GM18519 (cell line): ENCODE measurements at regions not wholly inside any gene's neighbourhood (a gene's known extent, or its start where the extent isn't known, plus 50 kb on each side); places are given as distances from the start of the nearest gene placed in this dataset.
A peak's percentile ranks its signal among the peaks of the same experiment; 100 is the strongest.
"Not testable (repeated sequence)": the region's sequence is repeated elsewhere in the genome, so short reads cannot be mapped to it uniquely, and the experiment has no call there.

Experiments used
- ATAC-seq: cut with Tn5 transposase; IDR thresholded peaks from one replicate; pipeline ENCODE4 v1.9.1; 2021; ENCODE audit warnings: mild to moderate bottlenecking, moderate library complexity; ENCODE audit not compliant: unreplicated experiment, low FRiP score

DNA sequence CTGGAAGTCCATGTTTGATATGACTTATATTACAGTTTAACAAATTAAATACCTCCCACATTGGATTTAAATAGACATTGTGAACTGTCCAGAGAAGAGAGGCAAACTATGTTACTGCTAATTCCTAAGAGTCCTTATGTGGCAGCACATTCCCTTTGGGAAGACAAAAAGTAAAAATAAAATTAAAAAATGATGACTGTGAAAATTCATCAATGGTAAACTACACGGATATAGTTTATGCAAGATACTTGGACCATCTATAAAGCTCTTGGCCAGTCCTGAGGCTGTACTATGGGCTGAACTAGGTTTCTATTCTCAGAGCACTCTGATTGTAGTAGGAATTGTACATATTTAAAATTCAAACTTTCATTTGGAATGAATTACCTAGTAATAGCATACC is 206.4 kb downstream of the LRRK2 start:
- no peak for ATAC-seq

DNA sequence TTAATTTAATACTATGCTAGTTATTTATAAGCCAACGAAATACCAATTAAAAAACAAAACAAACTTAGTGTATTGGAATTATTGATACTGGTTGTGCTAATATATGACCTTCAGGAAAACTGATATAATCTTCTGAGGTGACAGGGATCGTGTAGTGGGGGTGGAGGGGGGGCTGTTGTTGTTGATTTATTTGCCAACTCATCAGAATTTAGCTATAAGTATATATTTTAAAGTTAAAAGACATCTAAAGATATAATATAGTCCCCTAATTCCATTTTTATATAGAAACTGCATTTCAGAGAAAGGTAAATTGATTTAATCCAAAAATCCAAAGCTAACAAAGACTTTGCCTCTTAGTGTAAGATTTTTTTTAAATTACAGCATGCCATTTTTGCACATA is 210.5 kb downstream of the LRRK2 start:
- no peak for ATAC-seq

DNA sequence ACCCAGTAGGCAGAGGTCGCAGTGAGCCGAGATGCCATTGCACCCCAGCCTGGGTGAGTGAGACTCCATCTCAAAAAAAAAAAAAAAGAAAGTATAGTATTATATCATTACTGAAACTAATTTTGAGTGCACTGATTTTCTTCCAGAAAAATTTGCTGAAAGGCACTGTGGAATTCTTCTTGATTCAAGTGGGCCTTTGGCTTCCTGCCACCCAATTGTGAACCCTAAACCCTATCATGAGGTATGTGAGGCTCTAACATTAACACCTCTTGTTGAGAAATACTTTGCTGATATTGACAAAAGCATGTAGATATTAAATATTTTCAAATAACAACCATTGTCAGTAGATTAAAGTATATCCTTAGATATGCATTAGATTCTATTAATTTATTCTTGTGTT is 211.2 kb downstream of the LRRK2 start:
- ATAC-seq, result no peak

DNA sequence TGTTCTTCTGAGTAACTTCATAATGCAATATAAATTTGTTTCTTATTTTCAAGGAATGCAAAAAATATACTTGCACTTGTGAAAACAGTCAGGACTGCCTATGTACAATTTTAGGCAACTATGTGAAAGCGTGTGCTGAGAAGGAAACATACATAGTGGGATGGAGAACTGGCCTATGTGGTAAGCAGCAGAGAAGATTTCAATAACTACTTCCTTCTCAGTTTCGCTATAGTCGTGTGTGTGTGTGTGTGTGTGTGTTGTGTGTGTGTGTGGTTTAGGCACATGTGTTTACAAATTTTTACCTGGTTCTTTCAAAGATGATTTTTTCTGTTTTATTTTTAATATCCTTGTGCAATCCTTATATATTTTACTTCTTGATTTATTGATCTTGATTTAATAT is 211.8 kb downstream of the LRRK2 start:
- ATAC-seq, result no peak

DNA sequence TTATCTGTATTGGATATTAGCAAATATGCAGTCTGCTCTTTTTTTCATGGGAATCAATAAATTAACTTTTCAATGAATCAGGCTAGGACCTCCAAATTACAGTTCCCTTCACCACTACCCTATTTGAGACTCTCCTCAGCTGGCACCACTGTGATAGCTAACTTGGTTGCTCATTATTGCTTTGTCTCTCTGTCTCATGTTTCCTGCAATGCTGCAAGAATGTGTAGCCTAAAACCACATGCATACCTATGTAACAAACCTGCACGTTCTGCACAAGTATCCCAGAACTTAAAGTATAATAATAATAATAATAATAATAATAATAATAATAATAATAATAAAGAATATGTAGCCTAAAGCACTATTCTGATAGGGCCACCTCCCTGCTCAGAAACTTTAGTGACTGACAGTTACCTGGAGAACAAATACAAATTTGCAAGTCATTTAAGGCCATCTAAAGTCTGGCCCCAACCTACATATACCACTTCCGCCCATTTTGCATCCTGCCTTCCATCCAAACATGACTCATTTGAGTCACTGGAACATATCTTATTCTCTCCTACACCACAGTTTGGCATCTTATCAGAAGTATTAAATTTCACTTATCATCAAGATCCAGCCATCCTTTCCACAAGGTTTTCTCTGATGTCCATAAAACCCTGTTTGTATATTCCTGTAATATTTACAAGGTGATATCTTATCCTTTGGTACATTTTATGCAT is 215.1 kb downstream of the LRRK2 start:
- no peak for ATAC-seq

DNA sequence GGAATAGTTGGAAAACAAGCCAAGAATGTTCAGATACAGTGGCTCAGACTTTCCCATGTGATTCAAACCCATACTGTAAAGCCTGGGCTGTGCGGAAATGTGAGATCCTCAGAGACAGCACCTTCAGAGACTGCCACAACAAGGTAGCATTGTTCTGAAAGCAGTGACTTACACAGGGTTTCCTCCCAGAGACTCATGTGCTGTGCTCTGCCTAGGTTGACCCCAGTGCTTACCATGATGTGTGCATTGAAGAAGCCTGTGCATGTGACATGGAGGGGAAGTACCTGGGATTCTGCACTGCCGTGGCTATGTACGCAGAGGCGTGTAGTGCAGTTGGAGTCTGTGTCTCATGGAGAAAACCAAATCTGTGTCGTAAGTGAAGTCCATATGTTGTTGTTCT is 219.4 kb downstream of the LRRK2 start:
- ATAC-seq, result no peak

DNA sequence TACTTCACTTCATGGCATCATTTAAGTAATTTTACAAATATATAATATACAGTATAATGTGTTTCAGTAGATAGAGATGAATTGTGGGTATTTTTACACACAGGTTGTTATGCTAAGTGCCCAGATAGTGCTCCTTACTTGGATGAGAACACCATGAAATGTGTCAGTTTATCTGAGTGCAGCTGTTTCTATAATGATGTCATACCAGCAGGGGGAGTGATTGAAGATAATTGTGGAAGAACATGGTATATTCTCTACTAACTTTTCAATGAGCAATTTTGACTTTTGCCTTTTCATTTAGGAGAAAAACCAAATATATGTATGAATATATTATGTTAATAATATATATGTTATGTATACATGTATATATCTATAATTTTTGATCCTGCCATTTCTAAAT is 221.6 kb downstream of the LRRK2 start:
- no peak for ATAC-seq

DNA sequence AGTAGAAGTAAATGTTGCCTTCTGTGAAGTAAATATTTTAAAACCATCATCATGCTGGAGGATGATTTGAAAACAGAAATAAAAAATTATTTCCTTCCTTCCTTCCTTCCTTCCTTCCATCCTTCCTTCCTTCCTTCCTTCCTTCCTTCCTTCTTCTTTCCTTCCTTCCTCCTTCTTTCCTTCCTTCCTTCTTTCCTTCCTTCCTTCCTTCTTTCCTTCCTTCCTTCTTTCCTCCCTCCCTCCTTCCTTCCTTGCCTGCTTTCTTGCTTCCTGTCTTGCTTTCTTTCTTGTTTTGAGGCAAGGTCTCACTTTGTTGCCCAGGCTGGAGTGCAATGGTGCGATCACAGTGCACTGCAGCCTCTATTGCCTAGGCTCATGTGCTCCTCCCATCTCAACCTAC is 223.7 kb downstream of the LRRK2 start:
- not testable (repeated sequence) for ATAC-seq

DNA sequence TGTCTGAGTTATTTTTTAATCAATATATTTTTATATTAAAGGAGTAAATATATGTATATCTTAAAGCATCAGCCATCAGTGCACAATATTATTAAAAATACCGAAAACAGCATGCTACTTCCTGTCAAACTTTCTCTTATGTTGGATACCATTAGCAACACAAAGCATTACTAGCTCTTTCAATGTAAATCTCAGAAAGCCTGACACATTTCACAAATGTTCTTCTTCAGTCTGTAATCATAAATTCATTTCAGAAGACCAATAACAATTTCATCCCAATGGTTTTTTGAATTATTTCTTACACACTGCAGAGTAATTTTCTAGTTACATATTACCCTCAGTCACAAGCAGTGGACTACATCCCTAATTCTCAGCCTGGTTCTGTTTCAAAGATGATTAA is 226.9 kb downstream of the LRRK2 start:
- no peak for ATAC-seq

DNA sequence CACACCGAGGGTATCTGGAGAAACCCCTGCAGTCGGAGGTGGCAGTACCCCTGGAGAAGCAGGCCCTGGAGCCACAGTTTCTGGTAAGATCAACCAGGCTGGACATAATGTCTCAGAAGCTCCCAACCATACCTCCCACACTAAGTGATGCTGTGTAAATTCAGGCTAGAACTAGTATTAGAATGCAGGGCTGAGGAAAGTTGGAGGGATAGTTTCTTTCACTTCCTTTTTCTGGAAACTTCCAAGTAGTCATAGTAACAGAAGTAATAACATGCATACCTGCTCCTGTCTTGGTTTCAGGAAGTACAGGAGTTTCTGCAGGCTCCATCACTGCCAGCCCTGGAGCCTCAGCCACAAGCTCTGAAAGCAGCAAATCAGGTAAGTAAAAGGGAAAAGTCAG is 228.1 kb upstream of the CNTN1 start:
- no peak for ATAC-seq

DNA sequence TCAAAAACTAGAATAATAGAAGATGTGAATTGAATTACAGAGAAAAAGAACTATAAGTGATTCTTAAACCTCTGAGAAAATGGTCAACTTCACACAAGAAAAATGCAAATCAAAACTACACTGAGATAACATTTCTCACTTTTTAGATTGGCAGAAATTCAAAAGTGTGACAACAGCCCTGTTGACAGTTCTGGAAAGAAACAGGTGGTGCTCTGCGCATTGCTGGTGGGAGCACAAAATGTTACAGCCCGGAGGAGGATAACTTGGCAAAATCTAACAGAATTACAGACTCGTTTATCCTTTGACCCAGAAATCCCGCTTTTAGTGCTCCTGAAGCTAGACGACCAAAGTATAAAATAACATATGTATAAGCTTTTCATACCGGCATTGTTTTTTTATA is 222.5 kb upstream of the CNTN1 start:
- ATAC-seq, result no peak

DNA sequence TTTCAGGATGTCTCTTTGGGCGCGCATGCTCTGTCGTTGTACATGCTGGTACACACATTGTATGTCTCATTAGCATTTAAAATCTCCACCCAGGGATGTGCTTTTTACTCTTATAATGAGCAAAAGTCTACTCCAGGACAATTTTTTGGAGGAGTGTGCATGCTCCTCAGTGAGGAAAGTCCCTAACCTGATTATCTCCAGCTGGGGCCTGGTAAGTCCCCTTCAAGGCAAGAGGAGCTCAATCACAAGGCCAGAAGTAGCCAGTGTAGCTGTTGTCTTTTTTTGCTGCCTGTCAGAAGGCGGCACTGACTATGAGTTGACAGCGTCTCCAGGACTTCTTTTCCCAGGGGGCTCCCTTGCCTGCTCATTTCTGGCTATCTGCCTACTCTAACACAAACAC is 218.3 kb upstream of the CNTN1 start:
- no peak for ATAC-seq

DNA sequence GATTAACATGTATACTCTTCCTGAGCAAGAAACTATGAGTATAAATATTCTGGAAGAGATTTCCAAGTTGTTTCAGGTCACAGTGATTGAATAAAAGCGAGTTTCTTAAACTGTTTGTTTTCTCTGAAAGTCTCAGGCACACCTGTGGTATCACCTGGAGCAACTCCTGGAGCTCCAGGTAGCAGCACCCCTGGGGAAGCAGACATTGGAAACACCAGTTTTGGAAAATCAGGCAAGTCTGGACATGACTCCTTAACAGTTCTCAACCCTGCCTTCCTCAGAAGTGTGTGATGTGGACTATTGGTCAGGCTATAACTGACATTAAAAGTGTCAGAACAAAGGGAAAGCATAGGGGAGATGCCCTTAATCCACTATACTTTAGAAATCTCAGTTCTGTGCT is 217.6 kb upstream of the CNTN1 start:
- no peak for ATAC-seq

DNA sequence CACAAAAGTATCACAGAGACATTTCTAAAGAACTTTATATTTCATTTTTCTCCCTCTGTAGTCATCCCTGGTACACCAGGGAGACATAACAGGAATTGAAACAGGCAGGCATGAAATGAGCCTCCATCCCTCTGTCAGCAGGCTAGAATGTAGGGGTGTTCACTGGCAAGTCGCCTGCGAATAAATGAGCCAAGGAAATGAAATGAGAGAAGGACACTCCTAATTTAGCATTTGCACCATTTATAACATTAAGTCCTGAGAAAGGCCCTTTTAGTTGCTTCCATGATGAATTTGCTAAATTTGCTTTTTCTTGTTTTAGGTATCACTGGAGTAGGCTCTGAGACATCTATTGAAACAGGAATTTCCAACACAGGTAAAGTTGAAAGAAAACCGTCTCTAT is 192.4 kb upstream of the CNTN1 start:
- no peak for ATAC-seq

DNA sequence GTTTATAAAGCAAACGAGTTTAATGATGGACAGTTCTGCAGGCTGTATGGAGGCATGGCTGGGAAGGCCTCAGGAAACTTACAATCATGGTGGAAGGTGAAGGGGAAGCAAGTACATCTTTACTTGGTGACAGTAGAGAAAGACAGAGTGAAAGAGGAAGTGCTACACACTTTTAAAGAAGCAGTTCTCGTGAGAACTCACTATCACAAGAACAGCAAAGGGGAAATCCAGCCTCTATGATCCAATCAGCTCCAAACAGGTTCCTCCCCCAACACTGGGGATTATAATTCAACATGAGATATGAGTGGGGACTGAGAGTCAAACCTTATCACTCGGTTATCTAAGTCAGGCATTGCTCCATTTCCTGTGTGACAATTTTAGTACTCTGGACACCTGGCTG is 189.9 kb upstream of the CNTN1 start:
- ATAC-seq, result peak; percentile 77

DNA sequence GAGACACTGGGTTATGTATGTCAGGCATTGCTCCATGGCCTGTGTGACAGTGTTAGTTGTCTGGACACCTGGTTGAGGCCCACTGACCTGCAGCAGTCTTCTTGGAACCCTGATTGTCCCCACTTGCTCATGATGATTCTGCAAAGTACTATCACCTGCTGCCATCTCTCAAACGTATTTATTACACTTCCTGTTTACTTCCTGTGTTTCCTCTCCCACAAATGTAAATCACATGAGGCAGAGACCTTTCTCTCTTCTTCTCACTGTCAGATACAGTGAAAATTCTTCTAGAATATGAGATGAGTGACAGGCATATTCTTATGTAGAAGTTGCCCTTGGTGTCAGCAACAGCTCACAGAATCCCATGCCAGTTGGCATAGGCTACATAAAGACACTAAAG is 186.9 kb upstream of the CNTN1 start:
- no peak for ATAC-seq

DNA sequence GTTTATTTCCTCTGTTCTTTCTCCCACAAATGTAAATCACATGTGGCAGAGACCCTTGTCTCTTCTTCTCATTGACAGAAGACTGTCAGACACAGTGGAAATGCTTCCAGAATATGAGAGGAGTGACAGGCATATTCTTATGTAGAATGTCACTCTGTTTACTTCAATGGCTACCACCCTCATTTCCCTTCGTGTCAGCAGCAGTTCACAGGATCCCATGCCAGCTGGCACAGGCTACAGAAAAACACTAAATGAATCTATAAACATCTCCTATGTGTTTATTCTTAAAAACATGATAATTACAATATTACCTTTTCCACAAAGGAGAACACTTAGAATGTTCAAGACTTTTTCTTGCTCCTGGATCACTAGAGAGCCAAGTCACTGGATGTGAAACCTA is 183.8 kb upstream of the CNTN1 start:
- ATAC-seq, result no peak

DNA sequence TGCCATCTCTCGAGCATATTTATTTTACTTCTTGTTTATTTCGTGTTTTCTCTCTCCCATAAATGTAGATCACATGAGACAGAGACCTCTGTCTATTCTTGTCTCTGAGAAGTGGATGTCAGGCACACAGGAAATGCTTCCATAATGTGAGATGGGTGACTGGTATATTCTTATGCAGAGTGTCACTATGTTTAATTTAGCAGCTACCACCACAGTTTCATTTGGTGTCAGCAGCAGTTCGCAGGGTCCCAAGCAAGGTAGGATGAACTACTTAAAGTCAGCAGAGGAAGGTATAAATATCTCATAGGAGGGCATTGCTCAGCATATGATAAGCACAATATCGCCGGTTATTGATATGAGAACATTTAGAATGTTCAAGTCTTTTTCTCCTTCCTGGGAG is 180.9 kb upstream of the CNTN1 start:
- ATAC-seq, result peak; percentile 56

DNA sequence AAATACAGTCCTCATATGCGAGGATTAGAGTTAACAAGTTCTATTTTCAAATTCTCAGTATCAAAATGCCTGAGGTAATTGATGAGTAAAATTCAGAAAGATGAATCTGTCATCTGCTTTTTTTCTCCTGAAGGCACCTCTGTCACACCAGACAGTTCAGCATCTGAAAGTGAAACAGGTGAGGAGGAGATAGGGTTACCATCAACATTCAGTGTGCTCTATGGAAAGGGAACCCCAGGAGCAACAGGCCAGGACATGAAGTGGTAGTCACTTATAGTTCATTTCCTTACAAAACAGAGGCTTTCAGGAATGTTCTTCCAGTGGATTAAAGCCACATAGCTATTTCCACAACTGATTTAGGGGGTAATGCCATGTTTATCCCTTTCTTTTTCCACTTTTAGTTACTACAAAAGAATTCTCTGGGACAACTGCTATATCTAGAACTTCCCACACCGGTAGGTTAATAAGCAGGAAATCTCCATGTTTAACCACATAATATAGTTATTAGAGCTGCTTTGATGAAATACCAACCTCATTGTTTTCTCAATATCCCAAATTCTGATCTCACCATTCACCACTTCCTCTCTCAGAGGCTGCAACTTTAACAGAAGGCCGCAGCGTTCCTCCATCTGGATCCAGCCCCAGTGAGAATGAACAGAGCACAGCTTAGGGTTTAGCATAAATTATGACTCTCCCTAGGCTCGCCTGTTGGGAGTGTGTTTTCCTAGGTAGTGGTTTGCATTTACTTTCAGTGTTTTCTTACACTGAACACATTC is 177.0 kb upstream of the CNTN1 start:
- peak; percentile 74 for ATAC-seq

DNA sequence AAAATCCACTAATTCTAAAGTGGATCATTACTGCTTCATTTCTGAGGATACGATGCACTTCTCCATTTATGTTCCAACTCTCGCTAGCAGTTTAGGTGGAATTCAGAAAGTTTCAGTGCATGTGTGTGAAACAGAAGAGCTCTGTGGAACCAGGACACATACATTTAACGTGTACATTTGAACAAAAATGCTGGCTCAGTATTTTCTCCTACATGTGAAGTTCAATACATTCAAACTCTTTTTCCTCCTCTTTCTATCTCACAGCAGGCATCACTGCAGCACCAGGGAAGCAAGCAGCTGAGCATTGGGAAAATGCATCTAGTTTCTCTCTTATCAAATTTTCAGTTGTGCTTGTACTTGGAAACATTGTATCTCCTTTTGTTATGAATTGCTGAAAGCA is 169.4 kb upstream of the CNTN1 start:
- no peak for ATAC-seq

DNA sequence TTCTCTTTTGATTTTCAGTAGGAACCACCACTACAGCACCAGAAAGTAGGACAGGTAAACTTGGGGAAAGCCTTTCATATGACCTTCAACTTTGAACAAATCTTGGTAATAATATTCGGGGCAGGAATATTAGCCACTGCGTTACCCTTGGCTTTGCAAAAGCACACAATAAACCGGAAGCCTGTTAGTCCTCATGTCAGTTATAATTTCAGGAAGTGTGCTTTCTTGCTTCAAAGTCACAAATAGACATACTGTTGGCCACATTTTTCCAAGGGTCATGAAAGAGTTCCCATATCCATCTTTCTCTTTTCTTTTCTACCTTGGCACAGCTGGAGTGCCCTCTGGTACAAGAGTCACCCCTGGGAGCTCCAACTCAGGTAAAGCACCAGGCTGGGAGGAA is 167.2 kb upstream of the CNTN1 start:
- ATAC-seq, result no peak

DNA sequence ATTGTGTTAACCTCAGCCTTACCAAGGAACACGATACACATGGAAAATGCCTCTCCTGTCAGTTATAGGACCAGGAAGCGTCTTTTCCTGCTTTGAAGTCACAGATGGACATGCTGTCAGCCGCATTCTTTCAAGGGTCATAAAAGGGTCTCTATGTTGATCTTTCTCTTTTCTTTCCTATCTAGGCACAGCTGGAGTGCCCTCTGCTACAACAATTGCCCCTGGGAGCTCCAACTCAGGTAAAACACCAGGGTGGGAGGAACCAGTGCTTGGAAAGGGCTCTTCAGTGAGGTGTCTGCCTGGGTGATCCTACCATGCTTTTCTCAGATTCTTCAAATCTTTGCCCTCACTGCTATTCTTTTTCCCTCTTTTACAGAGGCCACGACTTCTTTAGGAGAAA is 157.4 kb upstream of the CNTN1 start:
- no peak for ATAC-seq
